NCI-H1048 (cell line): ENCODE measurements at regions not wholly inside any gene's neighbourhood (a gene's known extent, or its start where the extent isn't known, plus 50 kb on each side); places are given as distances from the start of the nearest gene placed in this dataset.

ENCODE experiments used
- DNase-seq: peaks from one replicate; lab custom pipeline; 2025; lab: John Stamatoyannopoulos, UW

GRCh38 chr1:244220410-244220809 is 169.3 kb downstream of the ZBTB18 start:
- DNase-seq: no peak

DNA sequence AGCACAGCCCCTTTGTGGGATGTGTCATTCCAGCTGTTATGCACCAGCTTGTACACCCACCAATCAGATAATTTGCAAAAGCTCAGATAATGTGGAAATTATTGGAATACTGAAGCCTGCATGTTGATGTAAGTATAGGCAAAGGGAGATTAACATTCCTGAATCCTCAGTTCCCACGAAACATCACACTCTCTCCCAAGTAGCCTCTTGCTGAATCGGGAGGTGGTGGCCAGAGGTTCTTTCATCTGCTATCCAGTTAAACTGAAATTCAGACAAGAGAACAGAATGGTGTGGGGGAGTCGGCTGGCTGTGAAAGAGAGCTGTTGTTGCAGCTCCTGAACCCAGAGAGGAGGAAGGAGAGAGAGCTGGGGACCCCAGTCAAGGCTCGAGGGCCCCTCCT is 170.9 kb downstream of the ZBTB18 start:
- DNase-seq: no peak

DNA sequence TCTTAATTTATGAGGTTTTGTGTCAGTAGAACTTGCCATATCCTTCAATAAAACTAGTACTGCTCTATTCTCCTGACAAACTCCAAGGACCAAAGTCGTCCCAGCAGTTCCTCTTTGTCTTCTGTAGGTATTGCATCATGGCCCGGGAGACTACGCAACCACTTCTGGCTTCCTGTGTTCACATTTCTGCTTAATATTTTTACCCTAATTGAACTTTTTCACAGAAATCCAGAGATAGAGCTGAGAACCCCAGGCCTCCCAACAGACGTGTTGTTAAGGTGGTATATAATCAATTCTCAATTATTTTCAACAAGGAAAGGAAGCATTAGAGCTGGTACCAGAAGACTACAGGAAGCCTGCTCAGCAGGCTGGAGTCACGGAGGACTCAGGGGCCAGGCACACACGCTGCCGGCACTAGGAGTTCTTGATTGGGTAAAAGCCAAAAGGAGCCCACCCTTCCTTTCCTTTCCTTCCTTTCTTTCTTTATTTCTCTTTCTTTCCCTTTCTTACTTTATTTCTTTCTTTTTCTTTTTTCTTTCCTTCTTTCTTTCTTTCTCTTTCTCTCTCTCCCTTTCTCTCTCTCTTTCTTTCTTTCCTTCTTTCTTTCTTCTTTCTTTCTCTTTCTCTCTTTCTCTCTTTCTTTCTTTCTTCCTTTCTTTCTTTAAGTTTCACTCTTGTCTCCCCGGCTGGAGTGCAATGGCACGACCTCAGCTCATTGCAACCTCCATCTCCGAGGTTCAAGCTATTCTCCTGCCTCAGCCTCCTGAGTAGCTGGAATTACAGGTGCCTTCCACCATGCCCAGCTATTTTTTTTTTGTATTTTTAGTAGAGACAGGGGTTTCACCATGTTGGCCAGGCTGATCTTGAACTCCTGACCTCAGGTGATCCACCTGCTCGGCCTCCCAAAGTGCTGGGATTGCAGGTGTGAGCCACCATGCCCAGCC is 173.7 kb downstream of the ZBTB18 start:
- no peak for DNase-seq

GRCh38 chr1:244226435-244226834 is 175.4 kb downstream of the ZBTB18 start:
- no peak for DNase-seq

DNA sequence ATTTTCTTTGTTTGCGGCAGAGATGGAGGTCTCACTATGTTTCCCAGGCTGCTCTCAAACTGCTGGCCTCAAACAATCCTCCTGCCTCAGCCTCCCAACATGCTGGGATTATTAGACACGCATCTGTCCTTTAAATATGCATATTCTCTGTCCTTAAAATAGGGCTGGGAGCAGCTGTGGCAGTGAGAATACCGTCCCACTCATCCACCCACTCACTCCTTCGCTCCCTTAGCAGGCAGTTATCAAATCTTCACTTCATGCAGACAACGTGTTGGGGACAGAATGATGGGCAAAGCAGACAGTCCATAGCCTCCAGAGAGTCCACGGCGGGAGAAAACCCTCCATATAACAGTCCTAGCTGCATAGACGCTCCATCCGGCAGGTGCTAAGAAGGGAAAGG is 179.4 kb downstream of the ZBTB18 start:
- no peak for DNase-seq

- DNase-seq: no peak
Measured at GRCh38 chr1:244231193-244231571, 180.1 kb downstream of the ZBTB18 start.

DNA sequence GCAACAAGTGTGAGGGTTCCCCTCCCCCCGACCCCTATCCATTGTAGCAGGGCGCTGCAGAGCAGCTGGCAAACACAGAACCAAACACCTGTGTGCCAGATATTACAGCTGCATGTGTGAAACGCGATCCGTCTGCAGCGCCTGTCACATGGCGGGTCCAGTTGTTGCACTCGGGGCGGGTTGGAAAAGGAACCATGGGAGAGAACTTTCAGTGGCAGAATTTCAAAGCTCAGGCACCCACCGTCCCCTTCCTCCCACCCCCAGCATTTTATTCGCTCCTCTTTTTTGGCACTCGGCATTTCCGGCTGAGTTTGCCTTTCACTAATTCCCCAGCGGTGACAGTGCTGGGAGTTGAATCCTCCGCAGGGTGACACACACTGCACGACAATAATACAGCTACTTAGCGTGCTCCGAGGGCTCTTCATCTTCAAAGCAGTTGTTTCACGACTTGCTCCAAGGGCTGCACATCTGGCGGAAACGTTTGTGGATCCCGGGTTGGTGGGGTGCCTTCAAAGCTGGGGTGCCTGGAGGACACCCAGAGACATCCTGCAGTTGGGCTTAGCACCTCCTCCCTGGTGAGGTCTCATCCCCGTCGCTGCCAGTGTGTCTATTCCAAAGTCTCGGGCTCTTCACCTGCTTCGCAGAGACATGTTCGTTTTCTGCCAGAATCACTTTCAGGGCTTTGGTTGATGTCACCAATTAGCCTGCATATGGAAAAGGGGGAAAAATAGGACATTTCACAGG is 180.7 kb downstream of the ZBTB18 start:
- no peak for DNase-seq

GRCh38 chr1:244234009-244234643 is 183.0 kb downstream of the ZBTB18 start:
- DNase-seq: no peak

DNA sequence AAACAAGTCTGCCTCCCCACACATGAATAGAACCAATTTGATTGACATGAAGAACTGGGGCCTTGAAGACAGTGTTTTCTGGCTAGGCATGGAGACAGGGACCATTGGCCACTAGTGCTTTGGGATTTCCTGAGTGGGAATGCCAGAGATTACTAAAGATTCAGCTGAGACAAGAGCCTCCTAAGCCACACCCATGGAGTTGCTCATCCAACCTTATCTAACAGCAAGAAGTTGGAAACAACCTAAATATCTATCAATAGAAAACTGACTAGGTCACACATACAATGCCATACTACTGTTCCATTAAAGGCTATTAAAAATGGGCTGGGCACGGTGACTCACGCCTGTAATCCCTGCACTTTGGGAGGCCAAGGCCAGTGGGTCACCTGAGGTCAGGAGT is 184.1 kb downstream of the ZBTB18 start:
- DNase-seq: no peak

- DNase-seq: no peak
Measured at GRCh38 chr1:244236101-244236500, 185.0 kb downstream of the ZBTB18 start.

DNA sequence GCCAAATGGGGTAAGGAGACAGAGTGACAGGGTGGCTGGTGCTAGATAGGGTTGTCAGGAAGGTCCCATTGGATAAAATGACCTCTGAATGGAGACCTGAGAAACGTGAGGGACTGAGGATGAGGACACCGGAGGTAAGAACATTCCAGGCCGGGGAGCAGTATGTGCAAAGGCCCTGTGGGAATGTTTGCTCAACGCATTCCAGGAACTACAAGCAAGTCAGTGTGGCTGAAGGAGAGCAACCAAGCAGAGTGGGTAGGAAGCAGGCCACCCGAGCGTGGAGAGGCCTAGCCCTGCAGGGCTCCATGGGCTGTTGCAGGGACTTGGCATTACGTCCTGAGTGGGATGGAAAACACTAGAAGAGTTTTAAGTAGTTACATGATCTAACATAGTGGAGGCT is 185.6 kb downstream of the ZBTB18 start:
- no peak for DNase-seq

- no peak for DNase-seq
Measured at GRCh38 chr1:244237445-244237844, 186.4 kb downstream of the ZBTB18 start.

GRCh38 chr1:244239261-244239770 is 188.2 kb downstream of the ZBTB18 start:
- no peak for DNase-seq

GRCh38 chr1:244241438-244241837 is 190.4 kb downstream of the ZBTB18 start:
- DNase-seq: no peak

DNA sequence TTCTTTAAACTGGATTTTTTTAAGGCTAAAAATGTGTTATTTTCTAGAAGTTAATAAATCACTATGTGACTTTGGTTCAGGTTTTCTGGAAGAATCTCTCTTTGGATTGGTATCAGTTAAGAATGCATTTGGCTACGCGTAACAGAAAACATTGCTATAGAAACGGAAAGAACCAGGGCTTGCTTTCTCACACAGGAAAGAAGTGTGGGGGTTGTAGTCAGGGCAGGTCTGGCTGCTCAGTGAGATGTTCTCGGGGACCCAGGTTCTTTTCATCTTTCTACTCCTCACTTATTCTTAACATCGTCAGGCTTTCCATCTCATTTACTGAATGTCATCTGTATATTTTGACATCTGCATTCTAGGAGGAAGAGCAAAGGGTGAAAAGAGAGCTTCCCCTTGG is 191.4 kb downstream of the ZBTB18 start:
- no peak for DNase-seq

DNA sequence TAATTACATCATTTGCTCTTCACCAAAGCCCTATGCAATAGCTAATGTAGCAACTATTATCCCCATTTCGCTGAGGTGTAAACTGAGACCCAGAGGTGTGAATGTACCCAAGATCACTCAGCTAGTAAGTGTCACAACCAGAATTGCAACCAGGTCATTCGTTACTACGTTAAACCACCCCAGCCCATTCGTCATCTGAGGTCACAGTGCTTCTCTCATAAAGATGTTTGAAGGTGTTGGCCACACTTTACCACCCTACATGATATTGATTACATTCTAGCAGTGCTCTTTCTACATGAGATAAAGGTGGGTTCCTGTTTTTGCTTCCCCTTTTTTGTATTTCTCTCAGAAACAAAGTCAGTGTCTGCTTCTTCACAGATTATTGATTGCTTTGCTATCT is 195.3 kb downstream of the ZBTB18 start:
- no peak for DNase-seq

GRCh38 chr1:244248426-244248825 is 197.3 kb downstream of the ZBTB18 start:
- DNase-seq: no peak

DNA sequence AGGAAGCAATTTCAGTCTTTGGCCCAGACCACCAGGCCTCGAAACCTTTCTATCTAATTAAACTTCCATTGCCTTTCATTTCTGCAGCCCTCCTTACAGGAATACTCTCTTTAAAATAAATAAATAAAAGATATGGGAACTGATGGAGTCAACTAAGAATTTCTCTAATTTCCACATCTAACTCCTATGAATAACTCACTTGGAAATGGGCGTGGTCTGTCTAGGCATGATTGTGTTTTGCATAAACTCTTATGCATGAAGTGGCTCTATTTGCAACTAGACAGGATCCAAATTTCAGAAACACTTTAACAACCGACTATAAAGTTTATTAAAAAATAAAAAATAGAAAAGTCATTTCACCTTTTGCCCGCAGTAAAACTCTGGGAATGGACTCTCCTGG is 199.5 kb downstream of the ADSS2 start:
- no peak for DNase-seq

GRCh38 chr1:244254467-244254866 is 197.2 kb downstream of the ADSS2 start:
- DNase-seq: no peak

- DNase-seq: no peak
Measured at GRCh38 chr1:244255426-244255965, 196.2 kb downstream of the ADSS2 start.

DNA sequence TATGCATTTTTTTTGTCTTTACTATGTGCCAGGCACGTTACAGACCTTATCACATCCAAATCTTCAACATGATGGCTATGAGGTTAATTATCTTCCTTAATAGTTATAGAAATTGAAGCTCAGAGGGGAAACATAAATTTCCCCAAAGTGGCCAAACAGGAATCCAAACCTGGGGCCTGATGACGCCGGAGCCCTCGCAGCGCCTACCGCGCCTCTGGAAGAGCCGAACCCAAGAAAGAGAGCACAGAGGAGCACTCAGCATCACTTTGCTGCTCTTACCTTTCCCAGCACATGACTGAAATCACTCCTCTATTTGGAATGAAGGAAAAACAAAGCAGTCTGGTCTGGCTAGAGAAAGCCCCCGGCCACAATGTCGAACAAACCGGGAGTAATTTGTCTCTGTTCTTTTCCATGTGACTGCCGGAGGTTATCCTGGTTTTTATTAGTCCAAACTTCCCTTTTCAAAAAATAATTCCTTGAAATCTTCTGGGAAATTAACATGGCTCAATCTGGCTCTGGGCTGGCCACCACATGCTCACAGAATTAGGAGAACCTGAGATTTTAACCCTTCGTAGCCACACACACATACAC is 195.5 kb downstream of the ADSS2 start:
- no peak for DNase-seq

DNA sequence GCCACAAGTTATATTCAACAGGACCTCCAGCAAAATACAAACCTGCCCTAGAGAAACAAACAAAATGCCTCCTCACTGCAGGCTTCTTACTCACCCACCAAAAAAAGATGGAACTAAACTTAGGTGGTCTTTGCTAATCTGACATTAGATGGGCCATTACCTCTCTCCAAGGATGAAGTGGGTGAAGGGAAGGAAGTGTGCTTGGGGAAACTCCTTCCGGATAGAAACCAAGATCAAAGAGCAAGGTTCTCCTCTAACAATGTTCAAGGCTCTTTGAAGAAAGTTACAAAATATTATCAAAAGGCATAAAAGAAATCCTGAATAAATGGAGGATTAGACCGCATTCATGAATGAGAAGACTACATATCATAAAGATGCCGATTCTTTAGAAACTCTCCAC is 187.5 kb downstream of the ADSS2 start:
- DNase-seq: no peak
